Testis (tissue), 2 donors: ENCODE measurements at regions not wholly inside any gene's neighbourhood (a gene's known extent, or its start where the extent isn't known, plus 50 kb on each side); places are given as distances from the start of the nearest gene placed in this dataset.

Source experiments
- POLR2A ChIP-seq: fragments of 450-650 bp; IDR thresholded peaks from one replicate; pipeline ENCODE4 v1.6.1; 2017; ENCODE audit warnings: antibody characterized with exemption, mild to moderate bottlenecking, moderate library complexity
- TF ChIP-seq, protein P1 (sequence below), 3 experiments: fragments of 450-650 bp in 2 of 3; fragments of 200-600 bp in 1 of 3; sonication (generic) in 1 of 3; IDR thresholded peaks; one replicate each; pipeline ENCODE4 v1.5.1; 2016 to 2019; ENCODE audit warnings: antibody characterized with exemption in 3 of 3, mild to moderate bottlenecking in 2 of 3, moderate library complexity in 1 of 3

DNA sequence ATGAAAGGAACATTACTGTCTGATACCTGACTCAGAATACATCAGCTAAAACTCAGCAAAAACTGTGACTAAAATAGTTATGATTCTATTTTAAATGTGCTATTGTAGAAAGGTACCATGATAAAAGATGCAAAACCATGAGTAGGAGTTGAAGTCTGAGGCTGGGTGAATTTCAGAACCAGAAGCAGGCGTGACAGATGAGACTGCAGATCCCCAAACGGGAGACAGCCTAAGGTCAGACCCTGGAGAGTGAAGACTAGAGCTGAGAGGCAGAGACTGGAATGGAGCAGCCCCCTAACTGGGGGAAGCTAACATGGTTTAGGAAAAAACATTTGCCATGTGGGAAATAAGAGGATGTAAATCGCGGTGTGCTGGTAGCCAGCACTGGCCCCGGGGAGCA, 275.8 kb downstream of the POM121L12 start:
- TF ChIP-seq, protein P1, sequence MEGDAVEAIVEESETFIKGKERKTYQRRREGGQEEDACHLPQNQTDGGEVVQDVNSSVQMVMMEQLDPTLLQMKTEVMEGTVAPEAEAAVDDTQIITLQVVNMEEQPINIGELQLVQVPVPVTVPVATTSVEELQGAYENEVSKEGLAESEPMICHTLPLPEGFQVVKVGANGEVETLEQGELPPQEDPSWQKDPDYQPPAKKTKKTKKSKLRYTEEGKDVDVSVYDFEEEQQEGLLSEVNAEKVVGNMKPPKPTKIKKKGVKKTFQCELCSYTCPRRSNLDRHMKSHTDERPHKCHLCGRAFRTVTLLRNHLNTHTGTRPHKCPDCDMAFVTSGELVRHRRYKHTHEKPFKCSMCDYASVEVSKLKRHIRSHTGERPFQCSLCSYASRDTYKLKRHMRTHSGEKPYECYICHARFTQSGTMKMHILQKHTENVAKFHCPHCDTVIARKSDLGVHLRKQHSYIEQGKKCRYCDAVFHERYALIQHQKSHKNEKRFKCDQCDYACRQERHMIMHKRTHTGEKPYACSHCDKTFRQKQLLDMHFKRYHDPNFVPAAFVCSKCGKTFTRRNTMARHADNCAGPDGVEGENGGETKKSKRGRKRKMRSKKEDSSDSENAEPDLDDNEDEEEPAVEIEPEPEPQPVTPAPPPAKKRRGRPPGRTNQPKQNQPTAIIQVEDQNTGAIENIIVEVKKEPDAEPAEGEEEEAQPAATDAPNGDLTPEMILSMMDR (IDR thresholded peaks at IDR 0.05), result no peak
- TF ChIP-seq POLR2A, result no peak
